ENCODE measurements at regions not wholly inside any gene's neighbourhood (a gene's known extent, or its start where the extent isn't known, plus 50 kb on each side); places are given as distances from the start of the nearest gene placed in this dataset.
"Not testable (repeated sequence)": the region's sequence is repeated elsewhere in the genome, so short reads cannot be mapped to it uniquely, and the experiment has no call there.

GRCh38 chr4:97305351-97305750, 837.9 kb downstream of the STPG2 start:
- no peak for DNase-seq

GRCh38 chr4:97309121-97309520, 834.2 kb downstream of the STPG2 start:
- DNase-seq, result no peak

GRCh38 chr4:97317201-97317600, 826.1 kb downstream of the STPG2 start:
- DNase-seq, result no peak

- DNase-seq, result no peak
These were observed 825.6 kb downstream of the STPG2 start for GRCh38 chr4:97317671-97318070.

GRCh38 chr4:97325751-97326150, 817.5 kb downstream of the STPG2 start:
- DNase-seq, result not testable (repeated sequence)

- no peak for DNase-seq
These were observed 812.4 kb downstream of the STPG2 start for GRCh38 chr4:97330917-97331316.

- no peak for DNase-seq
These were observed 808.9 kb downstream of the STPG2 start for GRCh38 chr4:97334348-97334747.

GRCh38 chr4:97349468-97350186, 793.6 kb downstream of the STPG2 start:
- no peak for DNase-seq

GRCh38 chr4:97353876-97354275, 789.4 kb downstream of the STPG2 start:
- DNase-seq, result no peak

- no peak for DNase-seq
These were observed 783.5 kb downstream of the STPG2 start for GRCh38 chr4:97359826-97360225.

GRCh38 chr4:97360733-97361132, 782.5 kb downstream of the STPG2 start:
- DNase-seq, result no peak

GRCh38 chr4:97367878-97368277, 775.4 kb downstream of the STPG2 start:
- DNase-seq, result no peak

GRCh38 chr4:97370568-97370967, 772.7 kb downstream of the STPG2 start:
- no peak for DNase-seq

- DNase-seq, result no peak
These were observed 768.8 kb downstream of the STPG2 start for GRCh38 chr4:97374526-97374925.

GRCh38 chr4:97386969-97387368, 756.3 kb downstream of the STPG2 start:
- no peak for DNase-seq

- DNase-seq, result no peak
These were observed 748.6 kb downstream of the STPG2 start for GRCh38 chr4:97394653-97395052.

- no peak for DNase-seq
These were observed 747.2 kb downstream of the STPG2 start for GRCh38 chr4:97396097-97396496.

GRCh38 chr4:97396605-97397004, 746.7 kb downstream of the STPG2 start:
- no peak for DNase-seq

GRCh38 chr4:97404876-97405523, 738.3 kb downstream of the STPG2 start:
- DNase-seq, result no peak

GRCh38 chr4:97411356-97411755, 731.9 kb downstream of the STPG2 start:
- no peak for DNase-seq

- DNase-seq, result no peak
These were observed 730.9 kb downstream of the STPG2 start for GRCh38 chr4:97412331-97412730.

- DNase-seq, result no peak
These were observed 729.1 kb downstream of the STPG2 start for GRCh38 chr4:97414161-97414560.

GRCh38 chr4:97432551-97432950, 710.7 kb downstream of the STPG2 start:
- DNase-seq, result no peak

GRCh38 chr4:97437998-97438705, 705.1 kb downstream of the STPG2 start:
- not testable (repeated sequence) for DNase-seq
